H9 (cell line): ENCODE measurements at regions not wholly inside any gene's neighbourhood (a gene's known extent, or its start where the extent isn't known, plus 50 kb on each side); places are given as distances from the start of the nearest gene placed in this dataset.

Source experiments
- DNase-seq: peaks from one replicate; pipeline ENCODE4 v3.0.0-alpha.2; 2017
- H2AFZ ChIP-seq: one replicate; pipeline ENCODE4 v1.6.1; 2013; ENCODE audit warnings: mild to moderate bottlenecking, low read length, control low read depth, moderate library complexity
- H2AK5ac ChIP-seq: 2 replicates; pipeline ENCODE4 v1.6.1; 2013; ENCODE audit warnings: low read length, control low read depth, mixed read lengths; ENCODE audit not compliant: insufficient read length
- H2BK120ac ChIP-seq: one replicate; pipeline ENCODE4 v1.6.1; 2013; ENCODE audit warnings: low read depth, mild to moderate bottlenecking, low read length, control low read depth, inconsistent platforms; ENCODE audit not compliant: poor library complexity, severe bottlenecking
- H2BK12ac ChIP-seq: 2 replicates; pipeline ENCODE4 v1.6.1; 2013; ENCODE audit warnings: low read length, control low read depth, mixed read lengths, low read depth; ENCODE audit not compliant: insufficient read length
- H2BK15ac ChIP-seq: 2 replicates; pipeline ENCODE4 v1.6.1; 2013; ENCODE audit warnings: low read depth, low read length, control low read depth
- H2BK20ac ChIP-seq: one replicate; pipeline ENCODE4 v1.6.1; 2013; ENCODE audit warnings: low read depth, mild to moderate bottlenecking, low read length, control low read depth, inconsistent platforms; ENCODE audit not compliant: poor library complexity, severe bottlenecking
- H2BK5ac ChIP-seq: 2 replicates; pipeline ENCODE4 v1.6.1; 2013; ENCODE audit warnings: low read length, control low read depth, mixed read lengths; ENCODE audit not compliant: insufficient read length
- H3K14ac ChIP-seq: 2 replicates; pipeline ENCODE4 v1.6.1; 2013; ENCODE audit warnings: low read length, control low read depth; ENCODE audit not compliant: insufficient read depth
- H3K18ac ChIP-seq: 2 replicates; pipeline ENCODE4 v1.6.1; 2013; ENCODE audit warnings: low read depth, mild to moderate bottlenecking, mixed read lengths, low read length, control low read depth; ENCODE audit not compliant: insufficient read length
- H3K23ac ChIP-seq: 2 replicates; pipeline ENCODE4 v1.6.1; 2013; ENCODE audit warnings: low read length, control low read depth, mixed read lengths, low read depth; ENCODE audit not compliant: insufficient read length
- H3K23me2 ChIP-seq: 2 replicates; pipeline ENCODE4 v1.6.1; 2013; ENCODE audit warnings: low read depth, mild to moderate bottlenecking, mixed read lengths, low read length, control low read depth; ENCODE audit not compliant: insufficient read length, poor library complexity, severe bottlenecking
- H3K27ac ChIP-seq: 2 replicates; pipeline ENCODE4 v1.5.1; 2013; ENCODE audit warnings: low read length, control low read depth, mixed read lengths, low read depth; ENCODE audit not compliant: insufficient read length
- H3K27me3 ChIP-seq: 2 replicates; pipeline ENCODE4 v1.6.1; 2013; ENCODE audit warnings: low read length, control low read depth, inconsistent platforms; ENCODE audit not compliant: insufficient read depth
- H3K4ac ChIP-seq: 2 replicates; pipeline ENCODE4 v1.6.1; 2013; ENCODE audit warnings: low read depth, mild to moderate bottlenecking, control low read depth, inconsistent platforms, low read length, moderate library complexity
- H3K4me1 ChIP-seq: 2 replicates; pipeline ENCODE4 v1.6.1; 2013; ENCODE audit warnings: low read length, control low read depth, inconsistent platforms; ENCODE audit not compliant: insufficient read depth
- H3K4me2 ChIP-seq: 2 replicates; pipeline ENCODE4 v1.6.1; 2013; ENCODE audit warnings: low read length, control low read depth, mixed read lengths; ENCODE audit not compliant: insufficient read length, insufficient read depth
- H3K56ac ChIP-seq: 2 replicates; pipeline ENCODE4 v1.6.1; 2013; ENCODE audit warnings: low read depth, mild to moderate bottlenecking, mixed read lengths, low read length, control low read depth; ENCODE audit not compliant: insufficient read length
- H3K79me1 ChIP-seq: 2 replicates; pipeline ENCODE4 v1.6.1; 2013; ENCODE audit warnings: low read depth, mild to moderate bottlenecking, moderate library complexity, low read length, control low read depth, inconsistent platforms; ENCODE audit not compliant: insufficient read depth, poor library complexity, severe bottlenecking
- H3K79me2 ChIP-seq: 2 replicates; pipeline ENCODE4 v1.6.1; 2013; ENCODE audit warnings: low read length, control low read depth, inconsistent platforms; ENCODE audit not compliant: insufficient read depth
- H3K9ac ChIP-seq: 2 replicates; pipeline ENCODE4 v1.6.1; 2013; ENCODE audit warnings: low read length, control low read depth, mixed read lengths; ENCODE audit not compliant: insufficient read length; ENCODE audit errors: extremely low read depth
- H3K9me3 ChIP-seq: one replicate; pipeline ENCODE4 v1.6.1; 2013; ENCODE audit warnings: low read depth, low read length, inconsistent platforms; ENCODE audit not compliant: control insufficient read depth
- H3T11ph ChIP-seq: one replicate; pipeline ENCODE4 v1.6.1; 2013; ENCODE audit warnings: mild to moderate bottlenecking, low read length, control low read depth, inconsistent platforms
- H4K20me1 ChIP-seq: one replicate; pipeline ENCODE4 v1.6.1; 2013; ENCODE audit not compliant: control insufficient read depth, insufficient read length, insufficient read depth
- H4K5ac ChIP-seq: 2 replicates; pipeline ENCODE4 v1.6.1; 2013; ENCODE audit warnings: low read depth, mild to moderate bottlenecking, mixed read lengths, low read length, control low read depth; ENCODE audit not compliant: insufficient read length
- H4K8ac ChIP-seq: replicated peaks from 2 replicates; pipeline ENCODE4 v1.6.1; 2013; ENCODE audit warnings: low read length, control low read depth, mixed read lengths, low read depth; ENCODE audit not compliant: insufficient read length
- H4K91ac ChIP-seq: 2 replicates; pipeline ENCODE4 v1.6.1; 2013; ENCODE audit warnings: low read depth, mild to moderate bottlenecking, moderate library complexity, mixed read lengths, low read length, control low read depth; ENCODE audit not compliant: insufficient read length
- H3K27ac Mint-ChIP-seq, 3 experiments: 2 replicates in 2 of 3; 3 replicates in 1 of 3; pipeline ENCODE4 v1.8.0; 2020 to 2021; ENCODE audit warnings: mixed read lengths in 3 of 3, mild to moderate bottlenecking in 1 of 3, moderate library complexity in 1 of 3
- H3K27me3 Mint-ChIP-seq: 2 replicates; pipeline ENCODE4 v1.8.0; 2021; ENCODE audit warnings: low read depth, mild to moderate bottlenecking, moderate library complexity, mixed read lengths
- H3K36me3 Mint-ChIP-seq, 3 experiments: 2 replicates in 2 of 3; 3 replicates in 1 of 3; pipeline ENCODE4 v1.8.0; 2020 to 2021; ENCODE audit warnings: low read depth in 3 of 3, mixed read lengths in 3 of 3; ENCODE audit not compliant: insufficient read depth in 1 of 3
- H3K4me1 Mint-ChIP-seq, 2 experiments: 2 replicates each; pipeline ENCODE4 v1.8.0; 2020; ENCODE audit warnings: mixed read lengths in 2 of 2
- H3K4me3 Mint-ChIP-seq, 2 experiments: 2 replicates in 1 of 2; 3 replicates in 1 of 2; pipeline ENCODE4 v1.8.0; 2020 to 2021; ENCODE audit warnings: mild to moderate bottlenecking in 2 of 2, mixed read lengths in 2 of 2, moderate library complexity in 1 of 2
- H3K9me3 Mint-ChIP-seq, 2 experiments: 2 replicates in 1 of 2; 3 replicates in 1 of 2; pipeline ENCODE4 v1.8.0; 2020; ENCODE audit warnings: mild to moderate bottlenecking in 2 of 2, mixed read lengths in 2 of 2, moderate library complexity in 1 of 2
- CTCF ChIP-seq: fragments of 200-600 bp; sonication (generic); conservative IDR thresholded peaks from 3 replicates; pipeline ENCODE4 v1.8.0; 2021; ENCODE audit warnings: antibody characterized with exemption, mild to moderate bottlenecking

GRCh38 chr7:91653286-91653685, 227.2 kb downstream of the MTERF1 start:
- no peak overlapping the region for H2BK5ac ChIP-seq
- no peaks in the 10 kb centered on the region for H3K79me1 ChIP-seq

More at GRCh38 chr7:91653286-91653685, 227.2 kb downstream of the MTERF1 start:
- Histone ChIP-seq H3K56ac (no peak overlapping the region), H2BK20ac (no peak overlapping the region), H3K9ac (no peak overlapping the region), H3K9me3 (no peaks in the 10 kb centered on the region), H4K20me1 (no peaks in the 10 kb centered on the region), H3K4me1 (no peaks in the 10 kb centered on the region), H3K4ac (no peak overlapping the region), H2BK15ac (no peak overlapping the region), H3K18ac (no peak overlapping the region), H2BK120ac (no peak overlapping the region), H2BK12ac (no peak overlapping the region), H2AFZ (no peak overlapping the region), H3K79me2 (no peaks in the 10 kb centered on the region), H3K23me2 (no peaks in the 10 kb centered on the region), H3K27me3 (no peaks in the 10 kb centered on the region), H3K4me2 (no peak overlapping the region), H2AK5ac (no peak overlapping the region), H3T11ph (no peak overlapping the region), H3K23ac (no peak overlapping the region), H4K8ac (no peak overlapping the region), H4K91ac (no peak overlapping the region), H3K27ac (no peak overlapping the region), H3K14ac (no peak overlapping the region), H4K5ac (no peak overlapping the region)
- H3K27ac Mint-ChIP-seq = no peak overlapping the region
- no peaks in the 10 kb centered on the region; a peak in 2 of 5 replicates for H3K9me3 Mint-ChIP-seq
- TF ChIP-seq CTCF = no peak
- no peaks in the 10 kb centered on the region for H3K4me1 Mint-ChIP-seq
- 0 out of 2 replicates have a peak, but pooled peaks cover 3% of the 10 kb centered on the region for H3K27me3 Mint-ChIP-seq
- H3K4me3 Mint-ChIP-seq = no peak overlapping the region
- H3K36me3 Mint-ChIP-seq = no peaks in the 10 kb centered on the region
- no peak for DNase-seq
